Limb (tissue), 2 donors: ENCODE measurements at regions not wholly inside any gene's neighbourhood (a gene's known extent, or its start where the extent isn't known, plus 50 kb on each side); places are given as distances from the start of the nearest gene placed in this dataset.

ENCODE experiments used
- DNase-seq, 2 donors: peaks; one replicate each; pipeline ENCODE4 v3.0.0-alpha.2; 2016; ENCODE audit errors: extremely low spot score in 2 of 2

GRCh38 chr7:96638669-96639068 is 71.0 kb downstream of the SEM1 start:
- DNase-seq: no peak

- DNase-seq: no peak
These were observed 72.1 kb downstream of the SEM1 start for GRCh38 chr7:96637522-96637921.

DNA sequence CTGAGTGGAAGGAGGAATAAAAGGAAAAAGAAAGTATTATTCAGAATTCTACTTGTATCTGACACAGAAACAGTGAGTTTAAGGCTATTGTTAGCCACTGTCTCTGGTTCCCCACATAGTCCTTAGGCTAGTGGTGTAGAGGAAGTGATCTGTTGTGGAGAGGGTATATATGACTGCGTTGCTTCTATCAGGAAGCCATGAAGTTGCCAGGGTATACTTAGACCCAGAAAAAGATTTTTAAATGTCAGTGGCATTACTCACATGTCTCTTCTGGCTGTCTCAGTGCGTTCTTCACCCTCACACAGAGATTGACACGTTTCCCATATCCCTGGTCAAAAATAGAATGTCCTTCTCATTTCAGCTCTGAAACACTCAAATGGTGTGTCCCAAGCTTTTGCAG is 72.7 kb downstream of the SEM1 start:
- DNase-seq: no peak

- DNase-seq: no peak
These were observed 73.2 kb downstream of the SEM1 start for GRCh38 chr7:96636342-96636860.

DNA sequence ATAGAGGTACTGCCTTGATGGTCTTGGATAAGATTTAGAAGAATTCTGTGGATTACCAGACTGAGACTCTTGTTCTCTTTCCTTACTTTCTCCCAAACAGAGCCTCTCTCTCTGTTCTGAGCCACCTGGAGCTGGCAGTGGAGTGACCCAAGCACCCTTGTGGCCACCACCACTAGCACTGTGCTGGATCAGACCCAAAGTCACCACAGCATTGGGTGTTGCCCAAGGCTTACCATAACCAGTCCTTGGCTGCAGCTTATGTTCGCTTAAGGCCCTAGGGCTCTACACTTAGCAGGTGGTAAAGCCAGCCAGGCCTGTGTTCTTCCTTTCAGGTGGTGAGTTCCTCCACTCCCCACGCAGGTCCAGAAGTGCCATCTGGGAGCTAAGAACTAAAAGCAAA is 79.8 kb downstream of the SEM1 start:
- no peak for DNase-seq

DNA sequence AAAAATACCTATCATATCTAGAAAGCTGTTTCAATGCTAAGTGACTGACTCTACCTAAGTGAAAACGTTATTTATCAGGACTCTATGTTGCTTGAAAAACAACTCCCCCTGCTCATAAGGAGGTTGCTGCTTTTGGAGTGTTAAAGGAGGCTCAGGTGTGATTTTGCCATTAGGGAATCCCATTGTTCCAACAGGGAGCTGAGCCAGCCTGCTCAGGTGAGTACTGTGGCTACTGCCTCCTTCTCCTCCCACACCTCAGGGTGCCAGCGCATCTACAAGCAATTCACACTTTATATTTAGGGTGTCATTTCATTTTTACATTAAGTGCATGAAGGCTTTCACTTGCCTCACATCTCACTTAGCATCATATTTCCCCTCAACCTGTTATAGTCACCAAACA is 84.7 kb downstream of the SEM1 start:
- DNase-seq: no peak

DNA sequence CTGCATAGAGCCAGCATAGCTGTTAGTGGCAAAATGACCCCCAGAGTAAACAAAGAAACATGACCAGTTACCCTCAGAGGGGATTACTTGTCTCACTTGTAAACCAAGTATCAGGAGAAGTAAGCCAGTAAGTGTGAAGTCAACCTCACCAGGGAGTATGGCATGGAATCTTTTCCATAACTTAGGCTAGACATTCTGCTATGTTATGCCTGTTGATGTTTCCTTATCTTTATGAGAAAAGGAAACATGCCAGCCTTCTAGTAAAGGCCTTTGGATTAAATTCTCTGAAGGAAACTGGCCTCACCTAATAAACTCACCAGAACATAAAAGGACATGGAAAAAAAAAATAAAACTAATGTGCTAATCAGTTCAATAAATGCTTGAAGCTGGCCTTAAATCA is 87.7 kb downstream of the SEM1 start:
- DNase-seq: no peak

DNA sequence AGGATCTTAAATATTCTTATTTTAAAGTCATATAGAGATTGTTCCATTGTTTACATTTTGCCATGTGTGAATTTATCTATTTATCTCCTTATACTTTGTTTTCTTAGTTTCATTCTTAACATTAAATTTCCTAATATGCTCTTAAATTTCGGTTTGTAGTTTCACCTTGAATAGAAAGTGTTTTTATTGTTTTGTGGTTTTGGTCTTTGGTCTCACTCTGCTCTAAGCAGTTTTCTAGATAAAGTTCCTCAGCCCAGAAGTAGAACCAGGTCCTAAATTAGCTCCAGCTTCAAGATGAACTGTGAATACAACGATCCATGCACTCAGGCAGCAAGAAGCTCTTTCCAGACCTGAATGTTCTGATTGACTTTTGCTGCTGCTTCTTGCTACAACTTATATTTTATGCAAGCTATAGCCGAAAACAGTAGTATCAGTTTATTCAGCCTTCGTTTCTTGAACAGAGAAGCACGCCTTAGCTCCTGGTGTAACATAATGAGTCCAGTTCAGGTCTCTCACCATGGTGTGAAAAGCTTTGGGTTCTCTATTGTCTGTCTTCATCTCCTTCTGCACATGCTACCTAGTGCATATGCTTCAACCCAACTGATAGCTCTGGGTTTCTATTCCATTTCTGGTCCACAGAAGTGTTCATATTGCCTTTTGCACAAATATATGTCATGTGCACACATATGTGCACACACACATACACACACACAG is 95.3 kb downstream of the SEM1 start:
- DNase-seq: no peak

- no peak for DNase-seq
These were observed 97.6 kb downstream of the SEM1 start for GRCh38 chr7:96612034-96612433.

GRCh38 chr7:96605045-96605716 is 104.5 kb downstream of the SEM1 start:
- no peak for DNase-seq

- DNase-seq: no peak
These were observed 110.2 kb downstream of the SEM1 start for GRCh38 chr7:96599288-96599936.

- no peak for DNase-seq
These were observed 111.2 kb downstream of the SEM1 start for GRCh38 chr7:96598421-96598820.

DNA sequence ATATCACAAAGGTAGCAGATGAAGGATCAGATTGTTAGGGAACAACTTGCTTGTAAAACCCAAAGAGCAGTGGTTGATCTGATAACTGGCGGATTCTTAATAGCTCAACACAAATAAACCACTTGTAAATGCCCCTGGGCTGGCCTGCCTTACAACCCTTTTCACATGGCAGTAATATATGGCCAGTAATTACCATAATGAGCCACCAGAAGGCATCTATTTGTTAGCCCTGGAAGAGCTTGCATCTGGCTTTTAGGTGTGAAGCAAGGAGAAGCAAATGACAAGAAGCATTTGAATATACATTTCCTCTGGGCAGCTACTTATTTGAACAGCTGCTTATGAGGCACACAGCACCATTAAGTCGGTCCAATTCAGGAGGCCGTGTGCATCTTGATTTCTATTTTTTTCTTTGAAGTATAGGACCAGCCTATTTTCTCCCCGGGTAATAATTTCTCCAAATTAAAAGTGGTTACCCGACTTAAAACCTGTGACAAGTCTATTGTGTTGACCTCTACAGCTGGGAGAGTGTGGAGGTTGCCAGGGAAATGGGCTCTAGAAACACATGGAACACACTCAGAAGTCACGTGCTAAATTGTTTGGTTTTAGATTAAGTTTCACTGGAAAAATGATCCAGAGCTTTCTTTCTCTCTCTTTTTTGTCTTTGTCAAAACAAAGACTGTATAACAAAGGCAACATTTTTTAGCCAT is 113.4 kb downstream of the SEM1 start:
- DNase-seq: no peak

DNA sequence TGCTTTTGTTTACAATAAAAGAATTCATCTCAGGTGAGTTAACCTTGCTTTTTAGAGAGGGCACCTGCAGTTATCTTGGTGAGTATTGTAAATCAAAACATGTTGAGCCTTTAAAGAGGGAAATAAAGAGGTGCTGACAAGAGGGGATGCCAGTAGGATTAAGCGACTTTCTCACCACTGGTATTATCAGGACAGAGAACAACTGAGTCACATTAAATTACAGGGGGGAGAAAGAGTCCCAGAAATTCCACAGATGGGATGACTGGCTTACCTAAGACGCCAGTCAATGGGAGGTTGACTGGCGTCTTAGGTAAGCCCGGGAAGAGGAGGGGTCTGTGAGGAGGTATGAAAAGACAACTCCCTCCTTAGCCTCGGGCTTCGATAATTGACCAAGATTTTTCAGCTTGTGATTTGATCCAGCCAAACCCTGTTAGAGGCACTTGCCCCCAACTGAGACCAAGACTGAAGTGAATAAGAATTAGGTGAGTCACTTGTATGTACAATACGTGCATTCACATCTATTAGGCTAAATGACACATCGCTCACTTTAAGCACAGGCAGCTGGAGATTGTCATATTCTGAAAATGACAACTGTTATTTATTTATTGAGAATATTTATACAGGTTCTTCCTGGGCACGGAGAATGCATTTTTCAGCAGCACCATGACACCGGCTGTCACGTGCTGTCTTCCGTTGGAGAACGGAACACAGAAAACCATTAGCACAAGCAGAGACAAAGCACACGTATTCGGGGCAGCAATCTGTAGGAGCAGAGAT is 117.6 kb downstream of the SEM1 start:
- no peak for DNase-seq

DNA sequence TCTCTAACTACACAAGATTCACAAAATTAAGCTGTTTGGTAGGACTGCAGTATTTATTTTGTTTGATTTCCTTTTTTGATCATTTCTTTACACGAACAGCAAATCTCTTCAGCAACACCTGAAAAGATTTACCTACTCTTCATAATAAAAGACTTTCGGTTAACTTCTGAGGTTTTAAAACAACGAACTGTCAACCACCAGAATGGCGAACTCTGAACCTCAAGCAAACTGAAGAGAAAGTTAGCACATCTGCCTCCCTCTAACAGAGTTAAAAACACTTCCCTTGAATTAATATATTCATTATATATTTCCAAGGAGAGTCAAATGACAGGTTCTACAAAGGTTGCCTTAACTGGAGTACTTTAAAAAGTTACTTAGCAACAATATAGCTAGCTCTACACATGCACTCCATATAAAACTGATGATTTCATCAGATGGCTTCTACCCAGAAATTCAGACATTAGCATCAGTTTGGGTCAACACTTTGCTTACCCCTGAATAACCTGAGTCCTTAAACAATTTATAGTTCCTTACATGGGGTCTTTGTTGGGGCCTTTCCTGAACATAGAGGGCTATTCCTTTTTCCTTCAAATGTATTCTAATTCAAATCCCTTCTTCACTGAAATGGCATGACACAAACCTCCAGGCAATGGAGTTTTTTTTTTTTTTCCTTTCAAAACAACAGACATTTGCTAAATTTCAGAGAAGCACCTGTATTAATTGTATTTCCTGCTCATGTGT is 118.3 kb downstream of the SEM1 start:
- no peak for DNase-seq

DNA sequence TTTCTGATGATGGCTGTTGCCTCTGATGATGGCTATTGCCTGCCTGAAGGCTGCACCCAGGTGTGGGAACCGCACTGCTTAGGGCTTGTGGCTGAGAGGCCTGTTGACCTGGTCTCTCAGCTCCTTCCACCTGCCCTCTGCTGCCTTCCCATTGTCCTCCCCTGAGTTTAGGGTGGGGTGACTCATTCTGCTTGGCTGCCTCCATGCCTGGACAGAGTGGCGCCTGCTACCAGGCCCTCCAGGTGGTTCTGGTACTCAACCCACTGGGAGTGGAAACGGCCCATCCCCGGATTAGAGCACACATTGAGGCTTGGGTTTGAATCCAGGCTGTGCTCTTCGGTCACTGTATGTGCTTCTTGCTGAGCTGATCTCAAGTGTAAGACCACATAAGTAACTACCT is 120.6 kb downstream of the SEM1 start:
- no peak for DNase-seq

DNA sequence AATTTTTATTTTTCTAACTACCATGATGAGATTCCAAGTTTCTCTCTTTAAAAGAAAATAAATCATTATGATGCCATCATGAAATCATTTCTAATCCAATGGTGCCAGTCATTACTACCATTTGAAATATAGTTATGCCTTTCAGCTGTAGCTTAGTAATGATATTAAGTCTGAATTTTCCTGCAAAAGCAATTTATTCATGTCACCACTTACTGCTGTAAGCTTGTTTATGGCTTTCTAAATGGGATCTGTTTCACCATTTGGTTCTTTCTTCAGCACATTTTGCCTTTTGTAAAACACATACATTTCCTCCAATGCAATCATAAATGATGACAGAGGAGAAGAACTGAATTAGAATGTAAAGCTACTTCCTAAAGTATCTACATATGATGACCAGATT is 130.5 kb downstream of the SEM1 start:
- no peak for DNase-seq

DNA sequence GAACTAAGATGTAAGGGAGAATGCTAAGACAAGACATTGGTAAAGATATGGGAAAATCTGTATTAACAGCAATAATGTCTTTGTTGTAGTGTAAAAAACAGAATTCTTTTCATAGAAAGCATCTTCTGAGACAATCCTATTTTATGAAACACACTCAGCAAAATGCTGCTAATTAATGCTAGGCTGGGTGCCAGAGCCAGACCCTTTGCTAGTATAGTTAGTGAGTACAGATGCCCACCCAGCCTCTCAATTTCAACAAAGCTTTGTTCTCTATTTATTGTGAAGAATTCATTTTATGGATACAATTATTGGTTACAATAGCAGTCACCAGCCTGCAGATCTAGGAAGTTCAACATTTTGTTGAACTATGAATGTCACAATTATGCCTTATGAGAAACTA is 131.0 kb downstream of the SEM1 start:
- no peak for DNase-seq

- DNase-seq: no peak
These were observed 146.2 kb downstream of the SEM1 start for GRCh38 chr7:96563409-96563808.

DNA sequence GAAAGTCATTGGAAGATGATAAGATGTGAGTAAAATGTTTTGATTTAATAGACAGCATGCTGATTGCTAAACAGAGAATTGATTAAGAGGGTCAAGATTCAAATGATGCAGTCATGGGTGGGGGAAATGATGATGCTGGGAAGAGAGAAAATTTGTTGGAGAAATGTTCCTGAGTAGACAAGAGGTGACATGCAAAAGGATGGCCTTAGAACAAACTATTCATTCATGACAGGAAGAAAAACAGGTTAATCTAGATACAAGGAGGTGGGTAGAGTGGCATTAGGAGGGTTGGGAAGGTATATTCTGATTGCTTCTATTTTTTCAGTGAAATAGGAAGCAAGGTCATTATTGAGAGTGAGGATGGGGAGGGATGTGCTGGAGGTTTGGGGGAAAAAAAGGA is 146.7 kb downstream of the SEM1 start:
- DNase-seq: no peak

DNA sequence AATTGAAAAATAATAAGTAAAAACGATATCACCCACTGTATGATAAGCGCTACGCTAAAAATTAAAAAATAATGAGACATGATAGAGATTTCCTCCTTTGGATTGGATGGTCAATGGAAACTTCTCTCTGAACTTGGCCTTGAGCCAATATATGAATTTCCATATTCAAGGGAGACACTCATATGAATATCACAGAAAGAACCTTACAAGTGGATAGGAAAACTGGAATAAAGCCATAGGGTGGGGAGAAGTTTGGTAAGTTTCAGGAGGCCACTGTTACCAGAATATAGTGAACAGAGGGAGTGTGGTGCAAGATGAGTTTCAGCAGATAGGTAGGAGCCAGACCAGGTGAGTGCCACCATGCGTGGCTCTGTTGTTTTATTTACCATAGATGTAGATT is 147.2 kb downstream of the SEM1 start:
- DNase-seq: no peak
